ENCODE measurements at regions not wholly inside any gene's neighbourhood (a gene's known extent, or its start where the extent isn't known, plus 50 kb on each side); places are given as distances from the start of the nearest gene placed in this dataset.

- TF ChIP-seq SUZ12 (IDR thresholded peaks at IDR 0.05; ENCODE audit: extremely low read depth, insufficient read depth, insufficient read length) = no peak
- TF ChIP-seq YY1 (IDR thresholded peaks at IDR 0.05; ENCODE audit: insufficient read depth, insufficient read length) = no peak
Measured at GRCh38 chr4:104206784-104207183, 287.9 kb downstream of the CXXC4 start.

Data from NT2/D1 (cell line).